KOPT-K1 (cell line): ENCODE measurements at regions not wholly inside any gene's neighbourhood (a gene's known extent, or its start where the extent isn't known, plus 50 kb on each side); places are given as distances from the start of the nearest gene placed in this dataset.
"Not testable (repeated sequence)": the region's sequence is repeated elsewhere in the genome, so short reads cannot be mapped to it uniquely, and the experiment has no call there.

Source experiments
- H3K27ac ChIP-seq: fragments of 200-600 bp; sonication (generic); 2 replicates; pipeline ENCODE4 v1.5.1; 2016; ENCODE audit warnings: antibody characterized with exemption, mild to moderate bottlenecking, low read depth, low read length; ENCODE audit not compliant: poor library complexity, severe bottlenecking
- H3K36me3 ChIP-seq: fragments of 200-600 bp; sonication (generic); 2 replicates; pipeline ENCODE4 v1.5.1; 2017; ENCODE audit warnings: antibody characterized with exemption, mild to moderate bottlenecking, low read length, moderate library complexity; ENCODE audit not compliant: insufficient read depth
- H3K9me3 ChIP-seq: fragments of 200-600 bp; sonication (generic); 2 replicates; pipeline ENCODE4 v1.5.1; 2017; ENCODE audit warnings: antibody characterized with exemption, low read length, mild to moderate bottlenecking; ENCODE audit not compliant: insufficient read depth, poor library complexity, severe bottlenecking

DNA sequence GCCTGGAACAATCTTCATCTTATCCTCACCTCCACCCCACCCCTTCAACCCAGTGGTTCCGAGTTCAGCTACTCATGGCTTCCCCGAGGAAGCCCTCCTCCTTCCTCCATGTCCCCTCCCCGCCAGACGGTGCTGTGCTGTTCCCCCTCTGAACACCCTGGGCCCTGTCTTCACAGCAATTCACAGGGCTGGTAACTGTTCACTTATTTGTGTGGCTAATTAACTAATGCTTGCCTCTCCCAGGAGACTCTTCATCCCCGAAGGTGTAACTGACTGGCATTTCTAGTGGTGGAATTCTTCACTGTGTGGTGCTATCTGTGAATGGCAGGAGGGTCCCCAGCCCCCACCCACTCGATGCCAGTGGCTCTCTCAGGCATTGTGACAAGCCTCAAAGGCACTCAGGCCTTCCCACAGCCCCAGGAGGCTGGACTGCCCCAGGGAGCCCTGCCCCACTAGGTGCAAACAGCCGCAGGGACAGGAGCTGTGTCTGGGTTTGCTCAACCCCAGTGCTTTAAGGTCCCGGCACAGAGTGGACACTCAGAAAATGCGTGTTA lies 133.7 kb upstream of the ID2 start:
- H3K27ac ChIP-seq = no peak overlapping the region
- no peaks in the 10 kb centered on the region for H3K36me3 ChIP-seq
- no peaks in the 10 kb centered on the region for H3K9me3 ChIP-seq

DNA sequence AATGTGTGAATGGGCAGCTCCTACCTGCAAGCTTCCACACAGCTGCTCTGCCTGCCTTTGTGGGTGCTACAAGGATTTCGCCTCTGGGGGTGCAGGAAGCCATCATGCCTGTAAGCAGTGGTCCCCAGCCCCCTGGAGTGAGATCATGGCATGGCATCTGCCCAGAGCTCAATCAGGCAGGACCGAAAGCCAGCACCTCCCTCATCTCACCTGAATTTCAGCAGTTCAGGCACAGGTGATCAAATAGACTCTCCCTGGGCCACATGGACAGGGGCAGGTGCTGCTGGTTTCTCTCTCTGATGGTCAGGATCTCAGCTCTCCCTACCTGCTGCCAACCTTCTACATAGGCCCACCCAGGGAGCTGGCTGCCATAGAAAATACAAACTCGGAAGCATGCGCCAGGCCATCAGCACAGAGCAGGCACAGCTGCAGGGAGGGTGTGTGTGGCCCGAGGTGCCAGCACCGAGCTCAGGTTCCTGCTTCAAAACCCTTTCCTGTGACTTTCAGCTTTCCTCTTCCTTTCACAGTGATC lies 133.2 kb upstream of the ID2 start:
- H3K9me3 ChIP-seq = no peaks in the 10 kb centered on the region
- H3K36me3 ChIP-seq = no peaks in the 10 kb centered on the region
- no peak overlapping the region for H3K27ac ChIP-seq

DNA sequence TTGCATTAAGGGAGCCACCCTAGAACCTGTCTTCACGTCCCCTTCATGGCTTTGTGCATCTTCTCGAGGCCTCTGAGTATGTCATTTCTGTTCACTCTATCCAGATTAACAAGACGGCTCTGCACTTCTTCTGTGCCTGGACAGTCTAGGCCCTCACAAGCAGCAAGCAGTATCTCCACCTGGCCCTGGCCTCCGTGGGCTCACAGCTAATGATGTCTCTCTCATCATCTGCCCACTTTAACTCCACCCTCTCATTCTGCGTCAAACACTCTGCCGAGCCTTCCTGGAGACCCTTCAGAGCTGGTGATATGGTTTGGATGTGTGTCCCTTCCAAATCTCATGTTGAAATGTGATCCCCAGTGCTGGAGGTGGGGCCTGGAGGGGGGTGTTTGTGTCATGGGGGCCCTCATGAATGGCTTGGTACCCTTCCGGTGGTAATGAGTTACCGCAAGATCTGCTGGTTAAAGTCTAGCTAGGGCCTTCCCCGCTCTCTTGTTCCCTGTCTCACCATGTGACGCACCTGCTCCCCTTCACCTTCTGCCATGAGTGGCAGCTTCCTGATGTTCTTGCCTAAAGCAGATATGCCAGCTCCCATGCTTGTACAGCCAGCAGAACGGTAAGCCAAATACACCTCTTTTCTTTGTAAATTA lies 132.5 kb upstream of the ID2 start:
- Histone ChIP-seq H3K36me3 (no peaks in the 10 kb centered on the region), H3K9me3 (no peaks in the 10 kb centered on the region), H3K27ac (no peak overlapping the region)

DNA sequence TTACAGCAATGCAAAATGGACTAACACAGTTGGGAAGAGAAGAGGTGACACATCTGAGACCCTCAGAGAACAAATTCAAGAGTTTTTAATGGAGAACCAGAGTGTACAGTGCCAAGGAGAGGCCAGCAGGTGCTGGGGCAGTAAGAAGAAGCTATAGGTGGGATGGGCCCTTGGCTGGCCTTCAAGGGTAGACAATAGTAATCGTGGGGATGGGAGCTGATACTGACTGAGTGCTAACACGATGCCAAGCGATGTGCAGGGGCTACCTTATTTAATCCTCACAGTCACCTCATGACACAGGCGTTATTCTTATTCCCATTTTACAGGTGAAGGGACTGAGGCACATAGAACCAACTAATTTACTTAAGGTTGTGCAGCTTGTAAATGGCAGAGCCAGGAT lies 131.9 kb upstream of the ID2 start:
- H3K9me3 ChIP-seq = no peaks in the 10 kb centered on the region

DNA sequence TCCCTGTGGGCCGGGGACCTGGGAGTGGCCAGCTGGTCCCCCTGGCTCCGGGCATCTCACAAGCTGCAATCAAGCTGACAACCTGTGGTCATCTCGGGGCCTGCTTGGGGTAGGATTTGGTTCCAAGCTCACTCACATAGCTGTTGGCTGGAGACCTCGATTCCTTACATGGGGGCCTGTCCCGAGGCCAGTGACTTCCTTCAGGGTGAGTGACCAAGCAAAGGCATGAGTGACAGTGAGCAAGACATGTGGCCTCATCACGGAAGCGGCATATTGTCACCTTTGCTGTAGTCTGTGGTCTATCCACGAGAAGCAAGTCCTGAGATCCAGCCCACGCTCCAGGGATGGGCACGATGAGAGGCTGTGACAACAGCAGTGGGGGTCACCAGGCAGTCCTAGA lies 131.4 kb upstream of the ID2 start:
- Histone ChIP-seq H3K36me3 (no peaks in the 10 kb centered on the region), H3K27ac (no peak overlapping the region), H3K9me3 (no peaks in the 10 kb centered on the region)

More for the DNA sequence above, 131.9 kb upstream of the ID2 start:
- Histone ChIP-seq H3K36me3 (no peaks in the 10 kb centered on the region), H3K27ac (no peak overlapping the region)

DNA sequence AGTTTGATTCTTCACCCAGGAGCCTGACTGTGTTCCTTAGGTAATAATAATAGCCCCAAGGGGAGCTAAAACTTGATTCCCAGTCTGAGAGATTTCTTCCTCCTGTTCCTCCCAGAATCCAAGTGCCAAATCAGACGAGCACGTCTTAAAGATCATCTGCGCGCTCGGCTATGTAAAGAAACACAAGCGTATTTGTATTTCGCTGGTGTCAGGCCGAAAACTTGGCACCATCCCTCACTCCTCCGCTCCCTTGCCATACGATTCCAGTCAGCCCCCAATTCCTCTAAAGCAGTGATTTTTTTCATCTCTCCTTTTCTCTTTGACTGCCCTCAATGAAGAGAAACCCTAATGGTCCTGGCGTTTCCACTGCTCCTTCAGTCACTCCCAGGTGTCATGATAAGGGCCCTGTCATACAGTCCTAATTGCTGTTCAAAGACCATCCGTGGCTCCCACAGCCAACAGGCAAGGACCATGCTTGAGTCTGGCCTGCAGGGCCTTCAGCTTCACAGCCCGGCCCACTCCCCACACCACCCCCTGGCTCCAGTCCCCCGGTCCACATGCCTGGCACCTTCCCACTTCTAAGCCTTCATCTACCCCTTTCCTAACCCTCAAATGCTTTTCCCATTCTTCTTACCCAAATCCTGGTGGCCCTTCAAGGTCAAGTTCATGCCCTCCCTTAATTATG lies 130.8 kb upstream of the ID2 start:
- Histone ChIP-seq H3K27ac (no peak overlapping the region), H3K36me3 (no peaks in the 10 kb centered on the region), H3K9me3 (no peaks in the 10 kb centered on the region)

DNA sequence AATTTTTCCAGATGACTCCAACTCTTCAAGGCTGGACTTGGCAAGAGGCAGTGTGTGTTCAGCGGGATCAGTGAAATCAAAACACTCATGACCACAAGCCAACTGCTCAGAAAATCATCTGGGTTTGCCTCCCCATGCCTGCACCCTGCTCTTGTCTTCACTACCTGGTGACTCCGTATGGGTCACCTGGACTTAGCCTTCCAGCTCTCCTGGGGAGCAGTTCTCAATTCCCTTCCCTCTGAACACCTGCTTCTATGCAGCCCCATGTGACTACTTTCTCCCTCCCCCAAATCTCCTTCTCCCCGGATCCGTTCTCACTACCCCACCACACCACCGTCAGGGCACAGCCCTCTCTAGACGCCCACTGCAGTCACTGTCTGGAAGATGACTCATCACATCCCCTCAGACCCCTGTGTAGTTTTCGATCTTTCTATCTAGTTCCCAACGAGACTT lies 130.2 kb upstream of the ID2 start:
- H3K27ac ChIP-seq = no peak overlapping the region
- no peaks in the 10 kb centered on the region for H3K9me3 ChIP-seq
- no peaks in the 10 kb centered on the region for H3K36me3 ChIP-seq

DNA sequence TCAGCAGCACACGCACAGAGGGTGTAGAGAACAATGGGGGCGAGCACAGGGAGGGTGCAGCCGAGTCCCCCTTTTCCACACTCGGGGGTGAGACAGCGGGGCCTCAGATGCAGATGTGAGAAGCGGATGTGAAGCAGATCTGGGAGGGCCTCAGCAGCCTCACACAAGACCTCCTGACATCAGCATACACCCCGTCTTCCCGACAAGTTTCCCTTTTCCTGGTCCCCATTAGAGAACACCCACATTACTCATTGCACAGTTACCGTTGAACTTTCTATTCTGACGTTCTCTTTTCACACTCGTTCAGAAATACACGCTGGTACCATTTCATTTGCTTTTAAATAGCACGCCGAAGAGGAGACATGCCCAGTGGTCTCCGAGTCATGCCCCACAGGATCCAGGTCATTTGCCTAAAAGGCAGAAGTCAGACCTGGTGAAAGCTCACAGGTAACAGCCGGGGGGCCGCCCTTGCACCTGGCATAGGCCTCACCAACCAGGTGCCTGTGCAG lies 129.5 kb upstream of the ID2 start:
- no peaks in the 10 kb centered on the region for H3K36me3 ChIP-seq
- H3K27ac ChIP-seq = no peak overlapping the region
- no peaks in the 10 kb centered on the region for H3K9me3 ChIP-seq

DNA sequence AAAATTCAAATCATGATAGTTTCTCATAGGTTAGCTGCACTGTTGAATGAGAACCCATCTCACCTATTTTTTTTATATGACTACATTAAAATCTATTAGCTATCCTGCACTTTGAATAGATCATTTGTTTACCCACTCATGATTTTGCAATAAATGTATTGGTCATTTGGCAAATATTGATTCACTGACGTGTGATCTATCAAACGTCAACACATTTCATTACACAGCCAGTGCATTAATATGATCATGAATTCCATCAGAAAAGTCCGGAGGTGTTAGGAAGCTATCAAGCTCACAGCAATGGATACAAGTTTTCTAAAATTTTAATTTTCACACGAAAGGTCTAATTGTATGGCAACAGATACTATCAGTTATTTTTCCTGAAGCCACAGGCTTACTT lies 128.2 kb upstream of the ID2 start:
- H3K9me3 ChIP-seq = peaks cover 5% of the 10 kb centered on the region
- no peak overlapping the region for H3K27ac ChIP-seq
- H3K36me3 ChIP-seq = no peaks in the 10 kb centered on the region

DNA sequence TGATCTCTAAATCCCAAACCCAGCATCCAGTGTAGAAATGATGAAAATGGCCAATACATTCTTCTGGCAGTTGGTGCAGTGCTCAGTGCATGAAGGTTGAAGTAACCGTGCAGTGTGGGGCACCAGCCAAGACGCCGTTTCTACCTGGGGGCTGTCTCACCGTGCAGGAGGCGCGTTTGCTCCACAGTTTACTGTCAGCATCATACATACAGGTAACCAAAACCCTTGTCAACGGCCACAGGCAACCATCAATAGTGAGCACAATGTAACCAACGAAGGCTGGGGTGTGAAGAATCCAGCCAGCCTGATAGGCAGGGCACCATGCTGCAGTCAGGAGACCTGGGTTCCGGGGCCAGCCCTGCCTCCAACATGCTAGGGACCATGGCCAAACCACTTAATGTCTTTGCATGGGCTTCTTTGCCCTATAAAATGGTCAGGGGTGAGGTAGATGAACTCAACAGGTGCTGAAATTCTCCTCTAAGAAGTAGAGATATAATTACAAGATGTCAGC lies 127.5 kb upstream of the ID2 start:
- H3K36me3 ChIP-seq = no peaks in the 10 kb centered on the region
- peaks cover 11% of the 10 kb centered on the region for H3K9me3 ChIP-seq
- no peak overlapping the region for H3K27ac ChIP-seq

DNA sequence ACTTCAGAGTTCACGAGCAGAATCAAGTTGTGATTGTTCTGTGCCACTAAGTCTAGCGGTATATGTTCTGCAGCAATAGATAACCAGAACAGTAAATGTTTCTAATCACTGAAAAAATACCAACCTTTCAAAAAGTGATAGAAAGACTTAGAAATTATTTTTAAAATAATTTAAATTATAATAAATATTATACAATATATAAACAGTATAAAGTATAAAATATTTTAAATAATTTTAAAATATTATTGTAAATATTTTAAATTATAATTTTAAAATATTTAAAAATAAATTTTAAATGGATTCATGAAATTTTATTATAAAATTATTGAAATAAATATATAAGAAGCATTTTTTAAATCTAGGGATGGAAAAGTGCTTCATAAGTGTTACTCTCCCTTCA lies 126.3 kb upstream of the ID2 start:
- Histone ChIP-seq H3K27ac (no peak overlapping the region), H3K36me3 (no peaks in the 10 kb centered on the region), H3K9me3 (peaks cover 11% of the 10 kb centered on the region)

DNA sequence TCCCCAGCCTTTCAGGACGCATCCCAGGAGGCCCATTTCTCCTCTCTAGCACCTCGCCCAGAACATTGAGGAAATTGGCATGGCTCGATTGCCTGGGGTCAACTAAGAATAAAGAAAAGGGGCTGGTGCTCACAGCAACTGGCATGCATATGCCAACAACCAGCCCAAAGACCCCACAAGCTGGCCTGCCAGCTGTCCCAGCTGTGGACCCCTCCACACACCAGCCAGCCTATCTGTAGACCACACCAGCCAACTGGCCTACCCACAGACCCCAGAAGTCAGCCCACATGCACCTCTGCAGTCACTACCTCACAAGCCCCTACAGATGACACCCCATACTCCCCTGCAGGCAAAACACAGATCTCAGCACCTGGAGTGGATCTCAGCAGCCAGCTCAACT lies 123.8 kb upstream of the ID2 start:
- Histone ChIP-seq H3K9me3 (peaks cover 19% of the 10 kb centered on the region), H3K27ac (no peak overlapping the region), H3K36me3 (no peaks in the 10 kb centered on the region)

DNA sequence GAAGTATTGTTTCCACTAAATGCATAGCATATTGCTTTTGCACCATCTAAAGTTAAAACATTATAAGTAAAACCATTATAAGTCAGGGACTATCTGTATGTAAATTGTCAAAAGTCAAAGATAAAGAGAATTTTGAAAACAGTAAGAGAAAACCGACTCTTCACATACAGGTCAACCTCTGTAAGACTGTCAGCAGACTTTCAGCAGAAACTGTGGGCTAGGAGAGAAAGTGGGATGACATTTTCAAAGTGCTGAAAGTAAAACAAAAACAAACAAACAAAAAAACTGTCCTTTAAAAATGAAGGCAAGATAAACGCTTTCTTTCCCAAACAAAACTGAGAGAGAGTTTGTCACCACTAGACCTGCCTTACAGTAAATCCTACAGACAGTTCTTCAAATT lies 122.9 kb upstream of the ID2 start:
- H3K27ac ChIP-seq = no peak overlapping the region
- no peaks in the 10 kb centered on the region for H3K36me3 ChIP-seq

DNA sequence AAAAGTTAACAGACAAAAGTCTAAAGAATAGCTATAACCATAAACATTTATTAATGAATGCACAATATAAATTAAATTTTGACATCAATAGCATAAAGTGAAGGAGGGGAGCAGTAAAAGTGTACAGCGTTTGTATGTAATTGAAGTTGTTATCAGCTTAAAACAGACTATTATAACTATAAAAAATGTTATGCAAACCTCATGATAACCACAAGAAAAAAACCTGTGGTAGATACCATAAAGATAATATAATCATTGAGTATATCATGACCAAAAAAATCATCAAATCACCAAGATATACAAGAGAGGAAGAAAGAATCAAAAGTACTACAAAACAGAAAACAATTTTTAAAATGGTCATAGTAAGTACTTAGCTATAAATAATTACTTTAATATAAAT lies 122.1 kb upstream of the ID2 start:
- peaks cover 19% of the 10 kb centered on the region for H3K9me3 ChIP-seq
- no peaks in the 10 kb centered on the region for H3K36me3 ChIP-seq
- no peak overlapping the region for H3K27ac ChIP-seq

More for the DNA sequence above, 122.9 kb upstream of the ID2 start:
- H3K9me3 ChIP-seq = peaks cover 19% of the 10 kb centered on the region

DNA sequence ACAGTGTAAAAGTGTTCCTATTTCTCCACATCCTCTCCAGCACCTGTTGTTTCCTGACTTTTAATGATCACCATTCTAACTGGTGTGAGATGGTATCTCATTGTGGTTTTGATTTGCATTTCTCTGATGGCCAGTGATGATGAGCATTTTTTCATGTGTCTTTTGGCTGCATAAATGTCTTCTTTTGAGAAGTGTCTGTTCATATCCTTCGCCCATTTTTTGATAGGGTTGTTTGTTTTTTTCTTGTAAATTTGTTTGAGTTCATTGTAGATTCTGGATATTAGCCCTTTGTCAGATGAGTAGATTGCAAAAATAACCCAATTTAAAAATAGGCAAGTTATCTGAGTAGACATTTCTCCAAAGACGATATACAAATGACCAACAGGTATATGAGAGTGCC lies 120.2 kb upstream of the ID2 start:
- H3K36me3 ChIP-seq = not testable (repeated sequence)

More for the DNA sequence above, 120.2 kb upstream of the ID2 start:
- not testable (repeated sequence) for H3K27ac ChIP-seq
- H3K9me3 ChIP-seq = peaks cover 19% of the 10 kb centered on the region
